ENCODE measurements at regions not wholly inside any gene's neighbourhood (a gene's known extent, or its start where the extent isn't known, plus 50 kb on each side); places are given as distances from the start of the nearest gene placed in this dataset.
"Not testable (repeated sequence)": the region's sequence is repeated elsewhere in the genome, so short reads cannot be mapped to it uniquely, and the experiment has no call there.

GRCh38 chr7:27442455-27442854 lies 199.9 kb downstream of the EVX1 start:
- no peak for TF ChIP-seq RCOR1 (IDR thresholded peaks at IDR 0.05; ENCODE audit: low read length)
- TF ChIP-seq JUND (IDR thresholded peaks at IDR 0.05) = no peak
- no peaks in the 10 kb centered on the region for H3K9me3 ChIP-seq
- no peak overlapping the region for H3K4me2 ChIP-seq
- no peaks in the 10 kb centered on the region for H3K27me3 ChIP-seq (ENCODE audit: insufficient read depth)
- H3K36me3 ChIP-seq (replicated peaks in 1 of 2; ENCODE audit: control insufficient read depth in 1 of 2, insufficient read depth in 2 of 2, low read length in 1 of 2) = no peaks in the 10 kb centered on the region
- DNase-seq = no peak
- no peak overlapping the region for H3K9ac ChIP-seq
- no peak overlapping the region for H3K4me3 ChIP-seq (ENCODE audit: low read depth in 2 of 2, low read length in 1 of 2)
- H3K4me1 ChIP-seq (ENCODE audit: control insufficient read depth in 1 of 2, insufficient read depth in 2 of 2, low read depth in 1 of 2, low read length in 1 of 2) = no peaks in the 10 kb centered on the region
- H3F3A ChIP-seq (replicated peaks; ENCODE audit: insufficient read depth) = no peaks in the 10 kb centered on the region
- POLR2A ChIA-PET = no interaction called here
- H2AFZ ChIP-seq (ENCODE audit: low read depth) = no peak overlapping the region
- CTCF ChIA-PET = interaction anchor here (0.7 kb wide), 1 partner anchor 9 kb away, joined by 3 read pairs; no protein-coding TSS in a partner anchor
- H3K79me2 ChIP-seq (ENCODE audit: insufficient read depth) = no peaks in the 10 kb centered on the region
- H3K27ac ChIP-seq (ENCODE audit: low read depth in 2 of 2, low read length in 1 of 2) = no peak overlapping the region
- H3K9me2 ChIP-seq = no peaks in the 10 kb centered on the region
- no peaks in the 10 kb centered on the region for H4K20me1 ChIP-seq (ENCODE audit: insufficient read depth)

GRCh38 chr7:27449046-27449445 lies 206.4 kb downstream of the EVX1 start:
- H3K36me3 ChIP-seq (replicated peaks in 1 of 2; ENCODE audit: control insufficient read depth in 1 of 2, insufficient read depth in 2 of 2, low read length in 1 of 2); H3K9ac ChIP-seq; H3K4me1 ChIP-seq (ENCODE audit: control insufficient read depth in 1 of 2, insufficient read depth in 2 of 2, low read depth in 1 of 2, low read length in 1 of 2); H2AFZ ChIP-seq (ENCODE audit: low read depth); H4K20me1 ChIP-seq (ENCODE audit: insufficient read depth); H3F3A ChIP-seq (replicated peaks; ENCODE audit: insufficient read depth); H3K9me3 ChIP-seq; DNase-seq; H3K4me3 ChIP-seq (ENCODE audit: low read depth in 2 of 2, low read length in 1 of 2); H3K4me2 ChIP-seq; H3K27me3 ChIP-seq (ENCODE audit: insufficient read depth); POLR2A ChIA-PET; CTCF ChIA-PET; H3K79me2 ChIP-seq (ENCODE audit: insufficient read depth); H3K27ac ChIP-seq (ENCODE audit: low read depth in 2 of 2, low read length in 1 of 2); H3K9me2 ChIP-seq: not testable (repeated sequence)
- WGBS (ENCODE audit: low lambda C conversion rate) = 31% methylated on average over 8 of the region's 8 CpGs

- H3K9me3 ChIP-seq = no peaks in the 10 kb centered on the region
- POLR2A ChIA-PET = interaction anchor here (1.1 kb wide), 1 partner anchor 14 kb away, joined by 3 read pairs; no protein-coding TSS in a partner anchor
- H3K79me2 ChIP-seq (ENCODE audit: insufficient read depth) = no peaks in the 10 kb centered on the region
- no peak overlapping the region for H3K4me3 ChIP-seq (ENCODE audit: low read depth in 2 of 2, low read length in 1 of 2)
- peak; percentile 77 for DNase-seq
- CTCF ChIA-PET = no interaction called here
- no peaks in the 10 kb centered on the region for H4K20me1 ChIP-seq (ENCODE audit: insufficient read depth)
- H3K9ac ChIP-seq = no peak overlapping the region
- H3K36me3 ChIP-seq (replicated peaks in 1 of 2; ENCODE audit: control insufficient read depth in 1 of 2, insufficient read depth in 2 of 2, low read length in 1 of 2) = no peaks in the 10 kb centered on the region
- peak overlapping the region; percentile 57 for H3K4me2 ChIP-seq
- no peaks in the 10 kb centered on the region for H3K27me3 ChIP-seq (ENCODE audit: insufficient read depth)
- WGBS (ENCODE audit: low lambda C conversion rate) = 9% methylated on average over 8 of the region's 8 CpGs
- TF ChIP-seq GABPA (IDR thresholded peaks at IDR 0.05; ENCODE audit: low read depth) (no peak), ZBTB33 (IDR thresholded peaks at IDR 0.05; ENCODE audit: borderline replicate concordance, low read depth) (no peak), RAD21 (IDR thresholded peaks at IDR 0.05; ENCODE audit: low read length) (peak; percentile 3; the same call in 1 of the 2 replicates), CHD2 (IDR thresholded peaks at IDR 0.05; ENCODE audit: low read length, partially characterized antibody) (peak; percentile 70), PBX3 (IDR thresholded peaks at IDR 0.05) (0 out of 2 replicates have a peak, but pooled peaks have one; percentile 2), EP300 (IDR thresholded peaks at IDR 0.05; ENCODE audit: borderline replicate concordance in 1 of 2, low read depth in 1 of 2, low read length in 1 of 2) (peak in 1 of 2 experiments; percentile 70; a peak in 1 of 4 replicates), GATA2 (CRISPR knock-in tag; IDR thresholded peaks at IDR 0.05) (peak; percentile 93), MXI1 (IDR thresholded peaks at IDR 0.05; ENCODE audit: low read depth, low read length) (peak; percentile 42; the same call in 1 of the 2 replicates), RCOR1 (IDR thresholded peaks at IDR 0.05; ENCODE audit: low read length) (peak; percentile 71), TCF12 (IDR thresholded peaks at IDR 0.05) (peak; percentile 58), REST (IDR thresholded peaks at IDR 0.05; ENCODE audit: low read depth, low read length) (no peak), FOXJ3 (CRISPR knock-in tag; IDR thresholded peaks at IDR 0.05) (no peak), SIN3A (IDR thresholded peaks at IDR 0.05; ENCODE audit: borderline replicate concordance, low read depth, low read length) (no peak)
- H3F3A ChIP-seq (replicated peaks; ENCODE audit: insufficient read depth) = no peaks in the 10 kb centered on the region
- H3K4me1 ChIP-seq (ENCODE audit: control insufficient read depth in 1 of 2, insufficient read depth in 2 of 2, low read depth in 1 of 2, low read length in 1 of 2) = peaks cover 3 to 7% of the 10 kb centered on the region in 2 experiments; a peak in 1 of 4 replicates
- peak overlapping the region in 1 of 2 experiments; percentile 66; a peak in 2 of 4 replicates for H3K27ac ChIP-seq (ENCODE audit: low read depth in 2 of 2, low read length in 1 of 2)
- H2AFZ ChIP-seq (ENCODE audit: low read depth) = peak overlapping the region; percentile 39
- no peaks in the 10 kb centered on the region for H3K9me2 ChIP-seq
These were observed 208.8 kb downstream of the HIBADH start for GRCh38 chr7:27453702-27454405.

Data from SK-N-SH (cell line).